H9 (cell line): ENCODE measurements at regions not wholly inside any gene's neighbourhood (a gene's known extent, or its start where the extent isn't known, plus 50 kb on each side); places are given as distances from the start of the nearest gene placed in this dataset.

ENCODE experiments used
- DNase-seq: peaks from one replicate; pipeline ENCODE4 v3.0.0-alpha.2; 2017
- H2AFZ ChIP-seq: one replicate; pipeline ENCODE4 v1.6.1; 2013; ENCODE audit warnings: mild to moderate bottlenecking, low read length, control low read depth, moderate library complexity
- H2AK5ac ChIP-seq: 2 replicates; pipeline ENCODE4 v1.6.1; 2013; ENCODE audit warnings: low read length, control low read depth, mixed read lengths; ENCODE audit not compliant: insufficient read length
- H2BK120ac ChIP-seq: one replicate; pipeline ENCODE4 v1.6.1; 2013; ENCODE audit warnings: low read depth, mild to moderate bottlenecking, low read length, control low read depth, inconsistent platforms; ENCODE audit not compliant: poor library complexity, severe bottlenecking
- H2BK12ac ChIP-seq: 2 replicates; pipeline ENCODE4 v1.6.1; 2013; ENCODE audit warnings: low read length, control low read depth, mixed read lengths, low read depth; ENCODE audit not compliant: insufficient read length
- H2BK15ac ChIP-seq: 2 replicates; pipeline ENCODE4 v1.6.1; 2013; ENCODE audit warnings: low read depth, low read length, control low read depth
- H2BK20ac ChIP-seq: one replicate; pipeline ENCODE4 v1.6.1; 2013; ENCODE audit warnings: low read depth, mild to moderate bottlenecking, low read length, control low read depth, inconsistent platforms; ENCODE audit not compliant: poor library complexity, severe bottlenecking
- H2BK5ac ChIP-seq: 2 replicates; pipeline ENCODE4 v1.6.1; 2013; ENCODE audit warnings: low read length, control low read depth, mixed read lengths; ENCODE audit not compliant: insufficient read length
- H3K14ac ChIP-seq: 2 replicates; pipeline ENCODE4 v1.6.1; 2013; ENCODE audit warnings: low read length, control low read depth; ENCODE audit not compliant: insufficient read depth
- H3K18ac ChIP-seq: 2 replicates; pipeline ENCODE4 v1.6.1; 2013; ENCODE audit warnings: low read depth, mild to moderate bottlenecking, mixed read lengths, low read length, control low read depth; ENCODE audit not compliant: insufficient read length
- H3K23ac ChIP-seq: 2 replicates; pipeline ENCODE4 v1.6.1; 2013; ENCODE audit warnings: low read length, control low read depth, mixed read lengths, low read depth; ENCODE audit not compliant: insufficient read length
- H3K23me2 ChIP-seq: 2 replicates; pipeline ENCODE4 v1.6.1; 2013; ENCODE audit warnings: low read depth, mild to moderate bottlenecking, mixed read lengths, low read length, control low read depth; ENCODE audit not compliant: insufficient read length, poor library complexity, severe bottlenecking
- H3K27ac ChIP-seq: 2 replicates; pipeline ENCODE4 v1.5.1; 2013; ENCODE audit warnings: low read length, control low read depth, mixed read lengths, low read depth; ENCODE audit not compliant: insufficient read length
- H3K27me3 ChIP-seq: 2 replicates; pipeline ENCODE4 v1.6.1; 2013; ENCODE audit warnings: low read length, control low read depth, inconsistent platforms; ENCODE audit not compliant: insufficient read depth
- H3K4ac ChIP-seq: 2 replicates; pipeline ENCODE4 v1.6.1; 2013; ENCODE audit warnings: low read depth, mild to moderate bottlenecking, control low read depth, inconsistent platforms, low read length, moderate library complexity
- H3K4me1 ChIP-seq: 2 replicates; pipeline ENCODE4 v1.6.1; 2013; ENCODE audit warnings: low read length, control low read depth, inconsistent platforms; ENCODE audit not compliant: insufficient read depth
- H3K4me2 ChIP-seq: 2 replicates; pipeline ENCODE4 v1.6.1; 2013; ENCODE audit warnings: low read length, control low read depth, mixed read lengths; ENCODE audit not compliant: insufficient read length, insufficient read depth
- H3K56ac ChIP-seq: 2 replicates; pipeline ENCODE4 v1.6.1; 2013; ENCODE audit warnings: low read depth, mild to moderate bottlenecking, mixed read lengths, low read length, control low read depth; ENCODE audit not compliant: insufficient read length
- H3K79me1 ChIP-seq: 2 replicates; pipeline ENCODE4 v1.6.1; 2013; ENCODE audit warnings: low read depth, mild to moderate bottlenecking, moderate library complexity, low read length, control low read depth, inconsistent platforms; ENCODE audit not compliant: insufficient read depth, poor library complexity, severe bottlenecking
- H3K79me2 ChIP-seq: 2 replicates; pipeline ENCODE4 v1.6.1; 2013; ENCODE audit warnings: low read length, control low read depth, inconsistent platforms; ENCODE audit not compliant: insufficient read depth
- H3K9ac ChIP-seq: 2 replicates; pipeline ENCODE4 v1.6.1; 2013; ENCODE audit warnings: low read length, control low read depth, mixed read lengths; ENCODE audit not compliant: insufficient read length; ENCODE audit errors: extremely low read depth
- H3K9me3 ChIP-seq: one replicate; pipeline ENCODE4 v1.6.1; 2013; ENCODE audit warnings: low read depth, low read length, inconsistent platforms; ENCODE audit not compliant: control insufficient read depth
- H3T11ph ChIP-seq: one replicate; pipeline ENCODE4 v1.6.1; 2013; ENCODE audit warnings: mild to moderate bottlenecking, low read length, control low read depth, inconsistent platforms
- H4K20me1 ChIP-seq: one replicate; pipeline ENCODE4 v1.6.1; 2013; ENCODE audit not compliant: control insufficient read depth, insufficient read length, insufficient read depth
- H4K5ac ChIP-seq: 2 replicates; pipeline ENCODE4 v1.6.1; 2013; ENCODE audit warnings: low read depth, mild to moderate bottlenecking, mixed read lengths, low read length, control low read depth; ENCODE audit not compliant: insufficient read length
- H4K8ac ChIP-seq: replicated peaks from 2 replicates; pipeline ENCODE4 v1.6.1; 2013; ENCODE audit warnings: low read length, control low read depth, mixed read lengths, low read depth; ENCODE audit not compliant: insufficient read length
- H4K91ac ChIP-seq: 2 replicates; pipeline ENCODE4 v1.6.1; 2013; ENCODE audit warnings: low read depth, mild to moderate bottlenecking, moderate library complexity, mixed read lengths, low read length, control low read depth; ENCODE audit not compliant: insufficient read length
- H3K27ac Mint-ChIP-seq, 3 experiments: 2 replicates in 2 of 3; 3 replicates in 1 of 3; pipeline ENCODE4 v1.8.0; 2020 to 2021; ENCODE audit warnings: mixed read lengths in 3 of 3, mild to moderate bottlenecking in 1 of 3, moderate library complexity in 1 of 3
- H3K27me3 Mint-ChIP-seq: 2 replicates; pipeline ENCODE4 v1.8.0; 2021; ENCODE audit warnings: low read depth, mild to moderate bottlenecking, moderate library complexity, mixed read lengths
- H3K36me3 Mint-ChIP-seq, 3 experiments: 2 replicates in 2 of 3; 3 replicates in 1 of 3; pipeline ENCODE4 v1.8.0; 2020 to 2021; ENCODE audit warnings: low read depth in 3 of 3, mixed read lengths in 3 of 3; ENCODE audit not compliant: insufficient read depth in 1 of 3
- H3K4me1 Mint-ChIP-seq, 2 experiments: 2 replicates each; pipeline ENCODE4 v1.8.0; 2020; ENCODE audit warnings: mixed read lengths in 2 of 2
- H3K4me3 Mint-ChIP-seq, 2 experiments: 2 replicates in 1 of 2; 3 replicates in 1 of 2; pipeline ENCODE4 v1.8.0; 2020 to 2021; ENCODE audit warnings: mild to moderate bottlenecking in 2 of 2, mixed read lengths in 2 of 2, moderate library complexity in 1 of 2
- H3K9me3 Mint-ChIP-seq, 2 experiments: 2 replicates in 1 of 2; 3 replicates in 1 of 2; pipeline ENCODE4 v1.8.0; 2020; ENCODE audit warnings: mild to moderate bottlenecking in 2 of 2, mixed read lengths in 2 of 2, moderate library complexity in 1 of 2
- CTCF ChIP-seq: fragments of 200-600 bp; sonication (generic); conservative IDR thresholded peaks from 3 replicates; pipeline ENCODE4 v1.8.0; 2021; ENCODE audit warnings: antibody characterized with exemption, mild to moderate bottlenecking
- WGBS: extraction: QIAGEN DNeasy Blood & Tissue Kit; methylation state at CpG from one replicate; pipeline ENCODE4 v1.1.7; 2013; ENCODE audit warnings: missing lambda C conversion rate, low lambda C conversion rate, mixed read lengths; ENCODE audit not compliant: insufficient read length; ENCODE audit errors: extremely low coverage; 5-methylcytosine and 5-hydroxymethylcytosine counted together

GRCh38 chr1:177880339-177880891, 89.4 kb downstream of the SEC16B start:
- Histone ChIP-seq H4K5ac (no peak overlapping the region), H2BK120ac (no peak overlapping the region), H3K56ac (no peak overlapping the region), H2BK15ac (no peak overlapping the region), H4K91ac (no peak overlapping the region), H3K4me1 (no peaks in the 10 kb centered on the region), H3K14ac (no peak overlapping the region), H3K4me2 (no peak overlapping the region), H3K23ac (no peak overlapping the region), H3K9ac (no peak overlapping the region), H3K79me1 (no peaks in the 10 kb centered on the region), H3K9me3 (no peaks in the 10 kb centered on the region), H2AFZ (no peak overlapping the region), H3K79me2 (no peaks in the 10 kb centered on the region), H3K27ac (no peak overlapping the region), H3K4ac (no peak overlapping the region), H3K23me2 (peaks cover 4% of the 10 kb centered on the region), H3T11ph (no peak overlapping the region), H2BK20ac (no peak overlapping the region), H3K27me3 (no peaks in the 10 kb centered on the region), H4K20me1 (no peaks in the 10 kb centered on the region), H2BK5ac (no peak overlapping the region), H4K8ac (no peak overlapping the region), H2BK12ac (no peak overlapping the region), H3K18ac (no peak overlapping the region), H2AK5ac (no peak overlapping the region)
- DNase-seq: no peak
- Mint-ChIP-seq H3K36me3 (0 out of 7 replicates have a peak, but pooled peaks cover 0 to 8% (median 2%) of the 10 kb centered on the region in 3 experiments), H3K9me3 (peaks cover 0 to 6% of the 10 kb centered on the region in 2 experiments; a peak in 3 of 5 replicates), H3K27ac (no peak overlapping the region), H3K4me3 (no peak overlapping the region), H3K27me3 (no peaks in the 10 kb centered on the region), H3K4me1 (peaks cover 2% of the 10 kb centered on the region in 2 experiments; a peak in 3 of 4 replicates)
- WGBS: no CpG with 5 or more reads among the region's 7 CpGs
- TF ChIP-seq CTCF: no peak
